Type B pancreatic cell (in vitro differentiated cells): ENCODE measurements at regions not wholly inside any gene's neighbourhood (a gene's known extent, or its start where the extent isn't known, plus 50 kb on each side); places are given as distances from the start of the nearest gene placed in this dataset.
A peak's percentile ranks its signal among the peaks of the same experiment; 100 is the strongest.

Source experiments
- DNase-seq: peaks from one replicate; pipeline ENCODE4 v3.0.0; 2021; ENCODE audit warnings: mixed read lengths; ENCODE audit not compliant: unreplicated experiment; ENCODE audit errors: extremely low spot score
- H3K27ac Mint-ChIP-seq: 2 replicates; pipeline ENCODE4 v1.8.0; 2021; ENCODE audit warnings: mild to moderate bottlenecking, mixed read lengths
- H3K27me3 Mint-ChIP-seq: 2 replicates; pipeline ENCODE4 v1.8.0; 2021; ENCODE audit warnings: mixed read lengths
- H3K36me3 Mint-ChIP-seq: 2 replicates; pipeline ENCODE4 v1.8.0; 2021; ENCODE audit warnings: mixed read lengths
- H3K4me1 Mint-ChIP-seq: one replicate; pipeline ENCODE4 v1.8.0; 2021; ENCODE audit warnings: mixed read lengths; ENCODE audit not compliant: unreplicated experiment
- H3K4me3 Mint-ChIP-seq: 2 replicates; pipeline ENCODE4 v1.8.0; 2021; ENCODE audit warnings: mild to moderate bottlenecking, mixed read lengths
- H3K9me3 Mint-ChIP-seq: 2 replicates; pipeline ENCODE4 v1.8.0; 2021; ENCODE audit warnings: mixed read lengths
- TF ChIP-seq, protein P1 (sequence below): fragments of 200-600 bp; sonication (generic); conservative IDR thresholded peaks from 2 replicates; pipeline ENCODE4 v1.5.0; 2021; ENCODE audit warnings: antibody characterized with exemption, mild to moderate bottlenecking

DNA sequence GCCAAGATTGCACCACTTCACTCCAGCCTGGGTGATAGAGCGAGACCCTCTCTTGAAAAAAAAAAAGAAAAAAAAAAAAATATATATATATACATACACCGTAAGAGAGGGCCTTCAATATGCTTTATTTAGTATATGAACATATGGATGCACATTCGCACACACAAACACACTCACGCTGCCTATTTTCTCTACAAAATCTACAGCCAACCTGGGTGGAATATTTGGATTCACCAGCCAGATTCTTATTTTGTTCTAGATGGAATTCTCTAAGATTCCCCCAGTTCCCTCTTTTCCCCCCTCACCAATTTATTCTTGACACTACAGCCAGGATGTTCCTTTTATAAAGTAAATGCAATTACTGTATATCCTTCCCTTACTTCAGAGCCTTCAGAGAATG lies 131.6 kb downstream of the TM2D1 start:
- peaks cover 1% of the 10 kb centered on the region for H3K9me3 Mint-ChIP-seq
- peaks cover 14% of the 10 kb centered on the region for H3K27me3 Mint-ChIP-seq
- peaks cover 14% of the 10 kb centered on the region for H3K4me1 Mint-ChIP-seq
- TF ChIP-seq, protein P1, sequence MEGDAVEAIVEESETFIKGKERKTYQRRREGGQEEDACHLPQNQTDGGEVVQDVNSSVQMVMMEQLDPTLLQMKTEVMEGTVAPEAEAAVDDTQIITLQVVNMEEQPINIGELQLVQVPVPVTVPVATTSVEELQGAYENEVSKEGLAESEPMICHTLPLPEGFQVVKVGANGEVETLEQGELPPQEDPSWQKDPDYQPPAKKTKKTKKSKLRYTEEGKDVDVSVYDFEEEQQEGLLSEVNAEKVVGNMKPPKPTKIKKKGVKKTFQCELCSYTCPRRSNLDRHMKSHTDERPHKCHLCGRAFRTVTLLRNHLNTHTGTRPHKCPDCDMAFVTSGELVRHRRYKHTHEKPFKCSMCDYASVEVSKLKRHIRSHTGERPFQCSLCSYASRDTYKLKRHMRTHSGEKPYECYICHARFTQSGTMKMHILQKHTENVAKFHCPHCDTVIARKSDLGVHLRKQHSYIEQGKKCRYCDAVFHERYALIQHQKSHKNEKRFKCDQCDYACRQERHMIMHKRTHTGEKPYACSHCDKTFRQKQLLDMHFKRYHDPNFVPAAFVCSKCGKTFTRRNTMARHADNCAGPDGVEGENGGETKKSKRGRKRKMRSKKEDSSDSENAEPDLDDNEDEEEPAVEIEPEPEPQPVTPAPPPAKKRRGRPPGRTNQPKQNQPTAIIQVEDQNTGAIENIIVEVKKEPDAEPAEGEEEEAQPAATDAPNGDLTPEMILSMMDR: no peak
- H3K36me3 Mint-ChIP-seq: no peaks in the 10 kb centered on the region
- DNase-seq: no peak
- H3K27ac Mint-ChIP-seq: no peak overlapping the region
- H3K4me3 Mint-ChIP-seq: no peak overlapping the region

DNA sequence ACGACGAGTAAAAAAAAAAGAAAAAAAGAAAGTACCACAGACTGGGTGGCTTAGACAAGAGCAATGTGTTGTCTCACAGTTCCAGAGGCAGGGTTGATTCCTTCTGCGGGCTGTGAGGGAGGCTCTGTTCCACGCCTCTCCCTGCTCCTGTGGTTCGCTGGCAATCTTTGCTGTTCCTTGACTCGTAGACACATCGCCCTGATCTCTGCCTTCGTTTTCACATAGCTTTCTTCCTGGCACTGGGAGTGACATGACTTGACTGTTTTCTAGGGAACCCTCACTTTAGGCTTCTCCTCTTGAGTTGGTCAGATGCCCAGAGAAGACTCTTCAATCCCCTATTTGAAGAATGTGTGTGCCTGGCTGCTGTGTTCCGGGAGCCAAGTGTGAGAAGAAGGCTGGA lies 133.6 kb downstream of the TM2D1 start:
- TF ChIP-seq, protein P1: no peak
- Mint-ChIP-seq H3K4me1 (peaks cover 14% of the 10 kb centered on the region), H3K9me3 (no peaks in the 10 kb centered on the region), H3K27me3 (peaks cover 18% of the 10 kb centered on the region), H3K36me3 (no peaks in the 10 kb centered on the region), H3K4me3 (no peak overlapping the region), H3K27ac (no peak overlapping the region)
- no peak for DNase-seq

DNA sequence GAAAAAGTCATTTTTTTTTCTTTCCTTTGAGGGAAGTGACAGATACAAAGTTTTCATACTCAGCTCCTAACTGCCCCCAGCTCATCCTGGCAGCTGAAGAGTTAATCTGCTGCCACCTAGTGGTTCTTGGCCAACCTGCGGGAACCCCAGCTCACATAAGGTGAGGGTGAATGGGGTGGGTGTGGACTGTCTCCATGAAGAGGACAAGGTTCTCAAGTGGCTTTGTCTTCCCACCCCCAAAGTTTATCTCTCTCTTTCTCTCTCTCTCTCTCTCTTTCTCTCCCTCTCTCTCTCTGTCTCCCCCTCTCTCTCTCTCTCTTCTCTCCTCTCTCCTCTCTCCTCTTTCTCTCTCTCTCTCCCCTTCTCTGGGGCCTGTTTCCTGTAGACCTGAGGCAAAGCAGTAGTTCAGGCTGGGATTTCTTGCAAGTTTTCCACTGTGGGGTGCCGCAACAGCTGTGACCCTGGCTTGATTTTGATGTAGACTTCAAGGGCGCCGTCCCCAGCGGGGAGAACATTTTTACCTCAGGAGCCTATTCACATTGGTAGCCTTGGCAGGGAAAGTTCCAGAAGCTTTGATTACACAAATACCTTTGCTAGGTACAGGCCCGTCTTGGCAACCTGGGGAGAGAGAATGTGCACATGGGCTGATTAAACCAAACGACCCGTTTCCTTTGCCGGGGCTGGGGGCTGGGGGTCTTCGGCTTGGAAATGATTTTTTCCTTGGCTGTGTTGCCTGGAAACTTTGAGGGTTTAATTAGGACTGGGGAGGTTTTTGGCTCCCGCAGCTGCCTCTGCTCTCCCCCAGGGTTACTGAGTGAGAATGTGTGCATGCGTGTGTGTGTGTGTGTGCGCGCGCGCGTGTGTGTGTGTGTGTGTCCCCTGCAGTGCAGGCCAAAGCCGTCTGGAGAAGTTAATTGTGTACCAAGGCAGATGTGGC lies 135.9 kb downstream of the TM2D1 start:
- peak overlapping the region; percentile 61 for H3K4me3 Mint-ChIP-seq
- TF ChIP-seq, protein P1: peak; percentile 89
- peaks cover 19% of the 10 kb centered on the region for H3K4me1 Mint-ChIP-seq
- no peaks in the 10 kb centered on the region for H3K36me3 Mint-ChIP-seq
- no peaks in the 10 kb centered on the region for H3K9me3 Mint-ChIP-seq
- no peak for DNase-seq
- H3K27me3 Mint-ChIP-seq: peaks cover 18% of the 10 kb centered on the region
- peak overlapping the region; percentile 70 for H3K27ac Mint-ChIP-seq

DNA sequence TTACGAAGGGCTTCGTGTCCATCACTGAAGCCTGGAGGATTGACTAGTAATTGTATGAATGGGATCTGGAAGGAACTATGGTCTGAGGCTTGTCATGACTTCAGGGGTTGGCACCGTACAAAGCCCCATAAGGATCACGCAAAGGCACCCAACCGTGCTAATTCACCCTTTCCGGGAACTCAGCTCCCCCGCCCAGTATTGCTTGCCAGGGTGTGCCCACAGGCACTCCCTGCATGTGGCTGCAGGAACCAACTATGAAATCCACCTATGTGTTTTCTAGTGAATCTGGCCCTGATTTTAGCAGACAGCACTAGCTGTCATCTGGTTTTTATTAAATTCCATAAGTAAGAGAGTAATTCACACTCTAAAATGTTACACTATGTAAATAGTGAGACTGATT lies 139.2 kb downstream of the TM2D1 start:
- Mint-ChIP-seq H3K36me3 (no peaks in the 10 kb centered on the region), H3K27ac (no peak overlapping the region), H3K4me1 (peaks cover 19% of the 10 kb centered on the region), H3K27me3 (peaks cover 11% of the 10 kb centered on the region), H3K9me3 (no peaks in the 10 kb centered on the region), H3K4me3 (no peak overlapping the region)
- TF ChIP-seq, protein P1: no peak
- no peak for DNase-seq

DNA sequence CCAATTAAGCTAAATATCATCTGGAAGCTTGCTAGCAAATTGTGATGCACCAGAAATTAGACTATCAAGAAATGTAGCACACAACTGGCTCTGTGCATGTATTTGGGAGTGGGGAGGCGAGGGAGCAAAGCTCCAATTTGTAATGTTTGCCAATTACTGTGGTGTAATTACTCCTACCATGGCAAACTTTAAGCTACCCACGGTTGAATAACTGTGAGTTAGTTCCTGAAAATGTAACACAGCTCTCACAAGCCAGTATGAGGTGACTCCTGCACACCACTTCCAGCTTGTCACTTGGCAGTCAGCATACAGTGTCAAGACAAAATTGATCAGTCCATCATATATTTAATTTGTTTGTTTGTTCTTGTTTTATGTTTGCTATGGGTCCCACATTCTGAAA lies 141.2 kb downstream of the TM2D1 start:
- no peak overlapping the region for H3K27ac Mint-ChIP-seq
- DNase-seq: no peak
- H3K27me3 Mint-ChIP-seq: peaks cover 5% of the 10 kb centered on the region
- peaks cover 7% of the 10 kb centered on the region for H3K4me1 Mint-ChIP-seq
- H3K36me3 Mint-ChIP-seq: no peaks in the 10 kb centered on the region
- TF ChIP-seq, protein P1: no peak
- H3K9me3 Mint-ChIP-seq: no peaks in the 10 kb centered on the region
- no peak overlapping the region for H3K4me3 Mint-ChIP-seq
